ENCODE measurements at regions not wholly inside any gene's neighbourhood (a gene's known extent, or its start where the extent isn't known, plus 50 kb on each side); places are given as distances from the start of the nearest gene placed in this dataset.

- no peak for DNase-seq
Measured at GRCh38 chr4:75102787-75103085, 169.8 kb downstream of the PARM1 start.

GRCh38 chr4:75101906-75102786, 169.2 kb downstream of the PARM1 start:
- no peak for DNase-seq

Data from left hindlimb (tissue), 1 donor.